ENCODE measurements at regions not wholly inside any gene's neighbourhood (a gene's known extent, or its start where the extent isn't known, plus 50 kb on each side); places are given as distances from the start of the nearest gene placed in this dataset.

GRCh38 chr1:221449801-221450470 lies 292.0 kb downstream of the DUSP10 start:
- ChIA-PET POLR2A (no interaction called here), CTCF (interaction anchor here (1.6 to 2.2 kb wide), 2 partner anchors 14 to 1005 kb away, joined by 5 to 12 read pairs; no protein-coding TSS in a partner anchor)
- Histone ChIP-seq H3K27ac (ENCODE audit: low read depth, low read length) (no peak overlapping the region), H3K4me3 (ENCODE audit: low read depth, low read length) (no peak overlapping the region), H3K9me3 (ENCODE audit: control insufficient read depth, insufficient read depth, low read length) (no peaks in the 10 kb centered on the region), H3K27me3 (ENCODE audit: control insufficient read depth, insufficient read depth, low read length) (no peaks in the 10 kb centered on the region)
- TF ChIP-seq CTCF (IDR thresholded peaks at IDR 0.05; ENCODE audit: low read depth, low read length): no peak
- no peak for DNase-seq (ENCODE audit: low read depth, low spot score)

GRCh38 chr1:221451741-221452140 lies 290.1 kb downstream of the DUSP10 start:
- Histone ChIP-seq H3K9me3 (ENCODE audit: control insufficient read depth, insufficient read depth, low read length) (no peaks in the 10 kb centered on the region), H3K4me3 (ENCODE audit: low read depth, low read length) (no peak overlapping the region), H3K27me3 (ENCODE audit: control insufficient read depth, insufficient read depth, low read length) (no peaks in the 10 kb centered on the region), H3K27ac (ENCODE audit: low read depth, low read length) (no peak overlapping the region)
- no peak for TF ChIP-seq CTCF (IDR thresholded peaks at IDR 0.05; ENCODE audit: low read depth, low read length)
- DNase-seq (ENCODE audit: low read depth, low spot score): no peak
- POLR2A ChIA-PET: no interaction called here
- CTCF ChIA-PET: no interaction called here

GRCh38 chr1:221454096-221454495 lies 287.8 kb downstream of the DUSP10 start:
- no peak for TF ChIP-seq CTCF (IDR thresholded peaks at IDR 0.05; ENCODE audit: low read depth, low read length)
- ChIA-PET CTCF (interaction anchor here (1.1 kb wide), 1 partner anchor 1001 kb away, joined by 4 read pairs; no protein-coding TSS in a partner anchor), POLR2A (no interaction called here)
- H3K27ac ChIP-seq (ENCODE audit: low read depth, low read length): no peak overlapping the region
- no peak for DNase-seq (ENCODE audit: low read depth, low spot score)
- H3K9me3 ChIP-seq (ENCODE audit: control insufficient read depth, insufficient read depth, low read length): no peaks in the 10 kb centered on the region
- no peaks in the 10 kb centered on the region for H3K27me3 ChIP-seq (ENCODE audit: control insufficient read depth, insufficient read depth, low read length)
- H3K4me3 ChIP-seq (ENCODE audit: low read depth, low read length): no peak overlapping the region

DNA sequence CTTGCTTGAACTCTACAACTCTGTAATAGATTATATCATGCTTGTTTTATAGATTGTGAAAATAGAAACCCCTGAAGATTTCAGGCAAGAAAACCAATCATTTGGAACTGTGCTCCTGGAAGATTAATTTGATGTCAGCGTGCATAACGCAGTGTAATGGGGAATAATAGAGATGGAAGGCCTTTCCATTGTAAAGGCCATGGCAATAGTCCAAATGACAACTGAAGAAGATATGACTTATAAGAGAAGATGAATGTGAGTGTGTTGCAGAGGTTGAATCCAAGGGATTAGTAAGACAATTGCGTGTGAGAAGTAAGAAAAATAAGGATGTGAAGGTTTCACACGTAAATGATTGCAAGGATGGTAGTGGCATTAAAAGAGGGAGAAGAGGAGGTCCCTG lies 285.0 kb downstream of the DUSP10 start:
- POLR2A ChIA-PET: no interaction called here
- no peaks in the 10 kb centered on the region for H3K27me3 ChIP-seq (ENCODE audit: control insufficient read depth, insufficient read depth, low read length)
- no peaks in the 10 kb centered on the region for H3K9me3 ChIP-seq (ENCODE audit: control insufficient read depth, insufficient read depth, low read length)
- H3K4me3 ChIP-seq (ENCODE audit: low read depth, low read length): no peak overlapping the region
- H3K27ac ChIP-seq (ENCODE audit: low read depth, low read length): no peak overlapping the region
- no peak for DNase-seq (ENCODE audit: low read depth, low spot score)
- CTCF ChIA-PET: interaction anchor here (1.0 kb wide), 1 partner anchor 21 kb away, joined by 3 read pairs; no protein-coding TSS in a partner anchor
- TF ChIP-seq CTCF (IDR thresholded peaks at IDR 0.05; ENCODE audit: low read depth, low read length): no peak

GRCh38 chr1:221457685-221458446 lies 284.0 kb downstream of the DUSP10 start:
- no peak for DNase-seq (ENCODE audit: low read depth, low spot score)
- TF ChIP-seq CTCF (IDR thresholded peaks at IDR 0.05; ENCODE audit: low read depth, low read length): no peak
- CTCF ChIA-PET: interaction anchor here (0.8 to 1.8 kb wide), 4 partner anchors 20 to 997 kb away, joined by 3 to 7 read pairs (median 5); no protein-coding TSS in a partner anchor
- POLR2A ChIA-PET: no interaction called here
- no peaks in the 10 kb centered on the region for H3K27me3 ChIP-seq (ENCODE audit: control insufficient read depth, insufficient read depth, low read length)
- H3K4me3 ChIP-seq (ENCODE audit: low read depth, low read length): no peak overlapping the region
- no peaks in the 10 kb centered on the region for H3K9me3 ChIP-seq (ENCODE audit: control insufficient read depth, insufficient read depth, low read length)
- no peak overlapping the region for H3K27ac ChIP-seq (ENCODE audit: low read depth, low read length)

Measured in AG04450 (cell line).